K562 (cell line): ENCODE measurements at regions not wholly inside any gene's neighbourhood (a gene's known extent, or its start where the extent isn't known, plus 50 kb on each side); places are given as distances from the start of the nearest gene placed in this dataset. TPM values are rescaled to one million over a fixed set of nuclear protein-coding genes. Genes with fewer than 3 reads are reported as not detected.

Experiments used
- small RNA-seq: library from RNA; depleted of rRNA; stranded (forward); fragments of <200 nt; gene quantifications from one replicate; pipeline ENCODE3, GENCODE V24; 2014

Small RNA genes in the stretch of these regions (small RNA-seq; reads per million reads assigned to genes)
- not detected for gene RF00139
- gene RF02091, result not detected
